Skin epidermis (tissue), 12 donors: ENCODE measurements at regions not wholly inside any gene's neighbourhood (a gene's known extent, or its start where the extent isn't known, plus 50 kb on each side); places are given as distances from the start of the nearest gene placed in this dataset.

ENCODE experiments used
- H3K27ac ChIP-seq, 21 experiments: fragments of 200-600 bp; sonication (generic) in 11 of 21; one replicate each; pipeline ENCODE4 v1.5.0; 2020; ENCODE audit warnings: mild to moderate bottlenecking in 3 of 21, inconsistent platforms in 2 of 21, moderate library complexity in 2 of 21
- H3K4me3 ChIP-seq, 7 experiments: fragments of 200-600 bp; sonication (generic) in 2 of 7; one replicate each; pipeline ENCODE4 v1.5.0; 2020; ENCODE audit warnings: inconsistent platforms in 2 of 7, mild to moderate bottlenecking in 2 of 7, moderate library complexity in 1 of 7

DNA sequence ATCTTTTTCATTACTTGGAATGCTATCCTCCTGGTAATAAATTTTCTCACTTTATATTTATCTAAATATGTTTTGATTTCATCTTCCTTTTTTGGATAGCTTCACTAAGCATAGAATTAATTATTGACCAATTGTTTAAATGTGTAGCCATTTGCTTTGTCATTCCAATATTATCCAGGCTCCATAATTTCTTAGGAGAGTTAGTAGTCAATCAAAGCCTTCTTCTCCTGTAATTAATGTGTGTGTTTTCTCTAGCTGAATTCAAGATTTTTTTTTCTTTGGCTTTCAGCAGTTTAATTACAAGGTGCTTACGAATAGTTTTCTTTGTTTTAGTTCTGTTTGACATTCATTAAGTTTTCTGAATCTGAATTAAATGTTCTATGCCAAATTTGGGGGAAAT, 545.9 kb upstream of the CELF2 start:
- Histone ChIP-seq H3K4me3 (no peak overlapping the region), H3K27ac (no peak overlapping the region)

DNA sequence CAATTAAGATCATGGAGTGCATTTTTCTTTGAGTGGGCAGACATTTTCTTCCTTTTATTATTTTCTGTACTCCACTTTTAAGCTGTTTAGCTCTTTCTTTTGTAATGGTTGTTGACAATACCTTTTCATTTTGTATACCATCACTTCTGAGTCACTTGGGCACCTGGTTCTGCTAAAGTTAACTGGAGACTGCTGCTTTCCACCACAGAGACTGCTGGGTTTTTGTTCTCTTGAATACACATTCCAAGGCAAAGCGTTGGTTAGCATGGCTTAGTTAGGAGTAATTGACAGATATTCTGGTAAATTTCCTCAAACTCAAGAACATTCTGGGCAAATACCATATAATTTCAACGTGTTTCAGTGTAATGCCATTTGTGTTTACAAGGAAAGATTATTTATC, 541.9 kb upstream of the CELF2 start:
- Histone ChIP-seq H3K4me3 (no peak overlapping the region), H3K27ac (no peak overlapping the region)

DNA sequence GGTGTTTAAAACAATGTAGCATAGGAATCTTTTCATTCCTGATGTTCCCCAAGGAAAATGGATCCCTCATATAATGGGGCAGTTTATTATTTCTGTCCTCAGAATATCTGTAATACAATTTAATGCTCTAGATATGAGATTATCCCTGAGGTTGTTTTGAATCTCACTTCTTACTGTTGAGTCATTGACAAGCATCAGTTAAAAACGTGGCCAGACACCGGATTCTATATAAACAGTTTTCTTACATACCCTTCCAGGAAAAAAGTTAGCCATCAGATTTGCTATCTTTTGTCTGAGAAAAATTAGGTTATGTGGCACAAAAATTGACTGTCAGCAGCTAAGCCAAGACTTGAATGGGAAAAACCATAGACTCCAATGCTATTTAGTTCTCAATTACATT, 539.8 kb upstream of the CELF2 start:
- H3K4me3 ChIP-seq = no peak overlapping the region

DNA sequence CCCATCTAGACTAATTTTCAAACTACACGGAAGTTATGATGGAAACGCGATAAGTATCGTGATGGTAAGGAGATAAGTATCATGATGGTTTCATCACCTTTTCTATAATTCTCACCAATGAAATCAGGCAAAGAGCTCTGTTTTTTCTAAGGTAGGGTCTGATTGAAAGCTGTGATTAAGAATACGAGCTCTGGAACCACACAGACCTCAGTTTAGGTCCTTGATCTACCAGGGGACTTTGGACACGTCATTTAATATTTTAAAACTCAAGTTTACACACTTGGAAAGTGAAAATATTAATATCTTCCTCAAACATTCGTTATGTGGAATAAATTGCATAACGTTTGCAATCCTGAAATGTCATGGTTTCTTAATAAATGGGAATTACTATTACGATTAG, 538.2 kb upstream of the CELF2 start:
- Histone ChIP-seq H3K4me3 (no peak overlapping the region), H3K27ac (no peak overlapping the region)

More for the DNA sequence above, 539.8 kb upstream of the CELF2 start:
- H3K27ac ChIP-seq = no peak overlapping the region

DNA sequence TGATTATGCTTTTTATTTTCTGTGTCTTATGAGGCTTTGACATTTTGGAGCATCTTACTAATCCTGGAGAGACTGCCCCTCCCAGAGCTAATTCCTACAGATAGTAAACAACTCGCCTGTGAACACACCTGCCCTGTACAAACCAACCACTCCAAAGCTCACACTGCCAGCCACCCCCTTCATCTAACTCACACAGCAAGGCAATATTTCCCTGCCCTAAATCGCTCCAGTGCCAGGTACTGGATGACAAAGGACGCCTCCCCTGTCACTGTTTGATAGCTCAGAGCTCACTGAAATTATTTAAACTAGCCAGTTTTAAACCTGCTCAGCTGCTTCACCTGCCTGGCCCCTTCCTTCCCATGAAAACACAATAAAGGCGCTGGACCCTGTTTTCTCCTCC, 535.1 kb upstream of the CELF2 start:
- no peak overlapping the region for H3K4me3 ChIP-seq
- H3K27ac ChIP-seq = no peak overlapping the region

DNA sequence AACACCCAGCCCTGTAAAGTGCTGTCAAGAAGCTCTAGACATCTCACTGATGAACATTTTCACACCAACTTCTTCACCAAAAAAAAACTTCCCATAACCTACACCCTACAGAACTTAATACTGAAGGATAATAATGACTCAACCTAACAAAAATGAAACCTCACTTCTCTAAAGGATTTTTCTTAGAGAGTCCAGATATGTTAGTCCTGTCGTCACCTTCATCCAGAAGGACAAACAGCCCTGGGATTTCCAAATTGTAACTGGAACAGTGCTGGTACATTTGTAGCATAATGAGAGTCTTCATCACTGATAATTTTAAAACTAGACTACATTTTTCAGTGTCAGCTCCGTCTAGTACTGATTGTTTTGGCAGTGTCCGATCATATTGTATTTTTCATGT, 528.6 kb upstream of the CELF2 start:
- Histone ChIP-seq H3K4me3 (no peak overlapping the region), H3K27ac (no peak overlapping the region)

DNA sequence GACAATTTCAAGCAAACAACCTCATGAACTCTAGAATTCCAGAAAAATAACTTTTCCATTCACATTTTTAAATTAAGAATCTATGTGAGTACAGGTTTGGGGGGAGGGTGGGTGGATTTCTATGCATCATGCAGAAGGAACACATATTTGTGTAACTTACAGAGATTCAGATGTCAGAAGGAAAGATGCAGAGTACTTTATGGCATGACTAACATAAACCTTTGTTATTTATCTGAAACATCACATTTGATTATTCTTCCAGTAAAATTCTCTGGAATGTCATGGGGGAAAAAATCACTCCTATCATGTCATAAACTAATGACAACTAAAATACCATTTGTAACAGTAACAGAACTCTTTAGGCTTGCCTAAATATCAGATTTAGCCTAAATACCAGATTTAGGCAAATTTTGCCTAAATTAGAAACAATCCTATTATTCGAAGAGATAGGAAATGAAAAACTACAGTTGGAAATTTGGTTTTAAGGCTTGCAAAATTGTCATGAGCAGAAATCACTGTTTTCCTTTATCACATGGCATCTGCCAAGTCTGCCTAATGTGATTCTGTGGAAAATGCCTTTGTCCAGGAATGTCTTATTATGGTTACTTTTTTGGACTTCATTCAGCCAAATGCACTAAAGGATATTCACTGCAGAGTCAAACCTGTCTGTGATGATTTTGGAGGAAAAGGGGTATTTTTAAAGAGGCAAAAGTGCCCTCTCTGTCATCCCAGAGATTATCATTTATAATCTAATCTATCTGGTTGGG, 527.7 kb upstream of the CELF2 start:
- no peak overlapping the region for H3K4me3 ChIP-seq
- H3K27ac ChIP-seq = no peak overlapping the region

DNA sequence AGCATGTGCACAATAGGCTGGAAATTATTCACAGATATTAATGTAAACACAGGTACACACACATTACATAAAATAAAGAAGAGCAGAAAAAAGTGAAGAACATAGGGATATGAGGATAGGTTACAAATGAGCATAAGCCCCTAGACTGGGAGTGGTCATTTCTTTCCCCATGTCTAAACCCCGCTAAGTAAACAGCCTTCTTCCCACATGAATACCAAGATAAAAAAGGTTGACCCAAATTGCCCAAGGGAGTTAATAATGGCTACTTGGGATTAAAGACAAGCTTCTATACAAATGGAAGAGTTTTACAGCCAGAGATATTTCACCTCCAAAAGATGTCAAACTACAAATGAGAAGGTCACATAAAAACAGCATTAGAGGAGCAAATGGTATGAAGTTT, 527.1 kb upstream of the CELF2 start:
- H3K4me3 ChIP-seq = no peak overlapping the region
- H3K27ac ChIP-seq = no peak overlapping the region

DNA sequence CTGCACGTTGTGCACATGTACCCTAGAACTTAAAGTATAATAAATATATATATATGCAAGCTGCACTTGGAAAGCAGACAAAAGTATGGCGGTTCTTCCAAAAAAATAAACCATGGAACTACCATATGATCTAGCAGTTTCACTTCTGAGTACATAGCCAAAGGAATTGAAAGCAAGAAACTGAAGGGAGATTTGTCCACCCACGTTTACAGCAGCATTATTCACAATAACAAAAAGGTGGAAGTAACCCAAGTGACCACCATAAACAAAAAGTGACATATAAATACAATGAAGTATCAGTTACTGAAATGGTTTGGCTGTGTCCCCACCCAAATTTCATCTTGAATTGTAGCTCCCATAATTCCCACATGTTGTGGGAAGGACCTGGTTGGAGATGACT, 525.3 kb upstream of the CELF2 start:
- Histone ChIP-seq H3K27ac (no peak overlapping the region), H3K4me3 (no peak overlapping the region)

DNA sequence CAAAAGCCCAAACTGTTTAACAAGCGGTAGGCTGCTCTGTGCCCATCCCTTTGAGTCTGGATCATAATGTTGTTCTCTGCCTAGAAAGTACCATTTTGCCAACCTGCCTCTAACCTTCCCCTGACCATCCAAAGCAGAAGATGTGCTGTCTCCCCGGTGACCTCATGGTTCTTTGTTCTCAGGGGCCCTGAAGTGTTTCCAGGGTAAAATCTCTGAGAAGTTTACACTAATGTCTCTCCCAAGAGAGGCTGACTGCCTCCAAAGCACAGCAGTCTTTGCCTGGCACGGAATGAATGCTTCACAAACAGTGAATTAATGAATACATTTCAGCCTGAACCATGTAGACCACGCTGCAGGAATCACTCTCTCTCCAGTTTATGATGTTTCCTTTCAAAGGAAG, 523.8 kb upstream of the CELF2 start:
- Histone ChIP-seq H3K4me3 (no peak overlapping the region), H3K27ac (no peak overlapping the region)

DNA sequence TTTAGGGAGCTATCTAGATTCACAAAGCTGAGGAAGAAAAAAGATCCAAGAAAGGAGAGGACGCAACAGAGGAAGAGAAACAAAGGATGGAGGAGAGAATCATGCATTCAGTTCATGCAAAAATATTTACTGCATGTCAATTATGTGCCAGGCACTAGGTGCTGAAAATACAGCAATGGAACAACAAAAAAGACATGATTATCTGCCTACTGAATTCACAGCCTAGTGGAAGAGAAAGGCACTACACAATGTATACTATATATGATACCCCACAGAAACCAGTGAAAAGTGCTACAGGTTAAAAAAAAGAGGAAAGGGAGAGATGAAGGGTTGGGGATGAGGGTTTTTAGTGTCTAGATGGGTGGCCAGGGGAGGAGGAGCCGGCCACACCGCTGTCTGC, 520.4 kb upstream of the CELF2 start:
- Histone ChIP-seq H3K4me3 (no peak overlapping the region), H3K27ac (no peak overlapping the region)

DNA sequence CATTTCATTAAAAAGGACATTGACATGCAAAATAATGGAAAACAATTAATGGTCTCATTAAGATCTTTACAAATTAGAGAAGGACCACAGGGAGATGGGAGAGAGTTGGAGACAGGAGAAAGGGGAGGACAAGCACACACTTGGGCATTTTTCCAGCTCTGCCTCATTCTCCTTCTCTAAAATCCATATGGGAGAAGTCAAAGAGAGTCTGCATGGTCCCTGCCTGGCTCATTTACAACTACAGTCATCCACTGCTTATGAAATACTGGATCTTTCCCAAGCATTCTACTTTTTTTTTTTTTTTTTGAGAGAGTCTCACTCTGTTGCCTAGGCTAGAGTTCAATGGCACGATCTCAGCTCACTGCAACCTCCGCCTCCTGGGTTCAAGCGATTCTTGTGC, 518.9 kb upstream of the CELF2 start:
- Histone ChIP-seq H3K4me3 (no peak overlapping the region), H3K27ac (no peak overlapping the region)

DNA sequence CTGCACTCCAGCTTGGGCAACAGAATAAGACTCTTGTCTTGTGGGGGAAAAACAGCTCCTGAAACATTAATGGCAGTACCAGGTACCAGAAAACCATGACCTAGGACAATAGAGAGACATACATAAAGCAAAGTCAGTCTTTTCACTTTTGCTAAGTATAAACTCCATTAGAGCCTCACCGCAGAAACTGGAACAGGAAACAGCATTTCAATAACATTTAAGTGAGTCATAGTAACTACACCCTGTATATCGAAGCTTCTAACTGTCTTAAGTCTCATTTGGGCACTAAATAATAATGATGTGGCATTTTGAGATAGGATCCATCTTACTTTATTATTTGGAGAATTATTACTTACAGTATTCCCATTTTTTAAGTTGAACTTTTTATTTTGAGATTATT, 517.8 kb upstream of the CELF2 start:
- no peak overlapping the region for H3K27ac ChIP-seq

DNA sequence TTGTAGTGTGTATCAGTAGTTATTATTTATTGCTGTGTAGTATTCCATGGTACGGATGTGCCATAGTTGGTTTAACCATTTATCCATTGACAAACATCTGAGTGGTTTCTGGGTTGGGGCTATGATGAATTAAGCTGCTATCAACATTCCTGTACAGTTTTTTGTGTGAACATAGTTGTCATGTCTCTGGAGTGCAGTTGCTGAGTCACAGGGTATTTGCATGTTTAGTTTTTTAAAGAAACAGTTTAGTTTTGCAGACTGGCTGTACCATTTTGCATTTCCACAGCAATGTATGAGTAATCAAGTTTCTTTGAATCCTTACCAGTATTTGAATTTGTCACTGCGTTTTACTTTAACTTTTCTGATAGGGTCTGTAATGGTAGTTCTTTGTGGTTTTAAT, 516.7 kb upstream of the CELF2 start:
- no peak overlapping the region for H3K4me3 ChIP-seq
- H3K27ac ChIP-seq = no peak overlapping the region

More for the DNA sequence above, 517.8 kb upstream of the CELF2 start:
- H3K4me3 ChIP-seq = no peak overlapping the region

DNA sequence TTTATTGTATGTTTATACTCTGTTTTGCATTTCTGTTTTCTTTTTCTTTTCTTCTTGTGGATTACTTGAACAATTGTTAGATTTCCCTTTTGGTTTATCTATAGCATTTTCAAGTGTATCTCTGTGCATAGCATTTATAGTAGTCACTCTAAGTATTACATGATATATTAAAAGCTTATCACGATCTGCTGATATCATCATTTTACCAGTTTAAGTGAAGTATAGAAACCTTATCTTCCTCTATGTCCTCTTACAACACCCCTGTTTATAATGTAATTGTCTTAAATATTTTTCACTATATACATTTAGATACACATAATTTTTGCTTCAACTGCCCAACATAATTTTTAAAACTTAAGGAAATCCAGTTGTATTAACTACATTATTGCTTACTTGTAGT, 513.9 kb upstream of the CELF2 start:
- Histone ChIP-seq H3K27ac (no peak overlapping the region), H3K4me3 (no peak overlapping the region)

DNA sequence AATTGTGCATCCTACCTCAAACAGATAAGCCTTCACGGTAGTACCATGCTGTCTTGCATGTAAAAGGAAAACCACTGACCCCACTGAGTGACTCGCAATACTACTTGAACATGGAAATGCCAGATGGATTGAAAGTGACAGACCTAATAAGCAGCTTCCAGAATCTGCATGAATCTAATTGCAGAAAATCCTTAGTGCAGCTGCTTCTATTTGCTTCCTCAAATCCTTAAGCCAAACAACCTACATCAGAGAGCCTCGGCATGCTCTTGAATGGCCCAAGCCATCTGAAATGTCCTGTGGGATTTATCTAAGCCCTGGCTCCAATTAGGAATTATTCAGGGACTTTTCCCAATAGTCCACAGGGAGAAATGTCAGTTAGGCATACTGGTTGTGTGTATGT, 509.5 kb upstream of the CELF2 start:
- H3K27ac ChIP-seq = peak overlapping the region in 1 of 21 experiments; percentile 6
- H3K4me3 ChIP-seq = no peak overlapping the region

DNA sequence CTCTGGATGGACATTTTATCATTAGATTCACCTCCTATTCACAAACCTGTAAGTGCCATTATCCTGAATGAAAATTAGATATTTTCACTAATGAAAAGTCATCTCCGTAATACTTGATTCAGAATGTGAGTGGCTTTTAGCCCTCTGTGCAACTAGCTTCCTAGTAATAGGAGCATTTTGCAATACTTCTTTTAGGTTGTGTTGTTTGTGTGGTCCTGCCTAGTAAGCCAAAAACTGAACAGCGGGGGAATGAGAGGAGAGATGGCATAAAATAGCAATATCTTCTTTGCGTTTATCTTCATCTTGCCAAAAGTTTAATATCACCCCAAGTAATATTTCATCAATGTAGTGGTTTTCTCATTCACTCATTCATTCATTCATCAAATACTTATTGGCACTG, 507.5 kb upstream of the CELF2 start:
- Histone ChIP-seq H3K4me3 (no peak overlapping the region), H3K27ac (no peak overlapping the region)

DNA sequence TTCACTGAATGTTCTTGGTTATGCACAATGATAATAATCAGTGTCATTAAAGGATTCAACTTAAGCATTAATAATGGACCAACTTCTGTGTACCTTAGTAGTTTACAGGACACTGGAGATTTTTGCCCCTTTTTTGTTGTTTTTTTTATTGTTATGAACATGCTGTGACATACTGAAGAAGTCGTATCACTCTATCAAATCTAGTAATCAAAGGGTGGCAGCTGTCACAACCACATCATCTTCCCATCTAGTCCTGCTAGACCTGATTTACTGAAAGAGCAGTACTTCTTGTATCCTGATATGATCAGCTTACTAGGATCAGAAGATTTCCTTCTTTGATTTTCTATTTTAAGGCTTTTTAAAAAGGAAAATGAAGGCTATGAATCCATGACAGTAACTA, 504.6 kb upstream of the CELF2 start:
- H3K4me3 ChIP-seq = no peak overlapping the region
- no peak overlapping the region for H3K27ac ChIP-seq

DNA sequence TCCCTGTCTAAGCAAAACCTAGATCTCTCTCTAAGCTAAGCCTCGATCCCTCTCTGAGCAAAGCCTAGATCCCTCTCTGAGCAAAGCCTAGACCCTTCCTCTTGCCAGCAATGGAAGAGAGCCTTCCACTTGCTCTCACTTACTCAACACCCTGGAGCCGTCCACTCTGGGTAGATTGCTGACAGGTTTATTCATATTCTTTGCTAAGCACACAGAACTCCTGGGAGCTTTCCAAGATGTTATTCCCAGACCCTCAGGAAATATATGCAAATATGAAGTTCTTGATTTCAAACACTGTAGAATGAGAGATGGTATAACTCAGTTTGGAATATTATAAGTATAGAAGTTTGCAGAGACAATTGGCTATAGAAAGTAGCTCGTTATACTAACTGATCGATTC, 503.8 kb upstream of the CELF2 start:
- Histone ChIP-seq H3K4me3 (no peak overlapping the region), H3K27ac (no peak overlapping the region)

DNA sequence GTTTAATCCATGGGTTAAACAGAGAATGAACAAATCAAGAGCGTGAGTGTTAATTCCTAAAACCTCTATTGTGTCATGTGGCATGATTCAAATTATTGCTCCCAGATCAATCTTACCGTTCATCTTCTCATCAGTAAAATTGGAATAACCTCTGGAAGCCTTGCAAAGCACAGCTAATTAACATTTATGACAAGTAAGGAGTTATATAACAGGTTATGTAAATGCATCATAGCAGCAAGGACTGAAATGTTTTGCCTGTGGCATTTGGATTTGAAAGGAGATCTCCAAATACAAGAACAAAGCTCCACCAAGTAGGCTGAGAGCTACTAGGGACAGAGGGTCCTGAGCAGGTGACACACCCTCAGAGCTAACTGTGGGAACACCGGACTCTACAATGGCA, 502.9 kb upstream of the CELF2 start:
- Histone ChIP-seq H3K4me3 (no peak overlapping the region), H3K27ac (no peak overlapping the region)

DNA sequence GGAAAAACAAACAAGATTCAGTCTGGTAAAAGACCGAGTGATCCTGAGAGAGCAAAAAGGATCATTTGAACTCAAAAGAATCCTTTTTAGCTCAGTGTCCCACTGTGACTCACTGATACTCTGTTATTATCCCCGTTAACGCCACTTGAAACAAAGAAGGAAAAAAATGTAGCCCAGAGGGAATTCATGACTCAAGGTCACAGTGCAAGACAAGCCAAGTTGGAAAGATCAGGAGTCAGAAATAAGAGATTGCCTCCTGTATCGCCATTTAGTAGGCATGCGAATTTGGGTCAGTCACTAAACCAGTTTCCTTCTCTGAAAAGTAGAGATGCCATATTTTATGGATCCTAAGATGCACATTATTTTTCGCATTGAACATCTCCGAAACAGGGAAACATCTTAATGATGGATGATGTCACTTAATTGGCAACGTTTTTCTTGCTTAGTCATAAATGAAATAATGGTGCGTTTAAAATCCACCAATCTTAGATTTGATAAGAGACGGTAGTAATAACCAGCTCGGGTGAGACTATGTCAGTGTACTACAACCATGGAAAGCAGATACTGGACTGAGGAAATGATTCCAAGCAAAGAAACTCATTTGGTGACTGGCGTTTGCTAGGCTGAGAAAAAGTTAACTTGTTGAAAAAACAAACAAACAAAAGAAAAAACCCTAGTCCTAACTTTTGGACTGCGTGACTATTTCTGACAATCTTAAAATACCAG, 502.0 kb upstream of the CELF2 start:
- H3K4me3 ChIP-seq = no peak overlapping the region

More for the DNA sequence above, 502.0 kb upstream of the CELF2 start:
- H3K27ac ChIP-seq = no peak overlapping the region
